GM18502 (cell line): ENCODE measurements at regions not wholly inside any gene's neighbourhood (a gene's known extent, or its start where the extent isn't known, plus 50 kb on each side); places are given as distances from the start of the nearest gene placed in this dataset.

Experiments
- ATAC-seq: cut with Tn5 transposase; IDR thresholded peaks from one replicate; pipeline ENCODE4 v1.9.1; 2021; ENCODE audit warnings: mild to moderate bottlenecking; ENCODE audit not compliant: unreplicated experiment, poor library complexity

DNA sequence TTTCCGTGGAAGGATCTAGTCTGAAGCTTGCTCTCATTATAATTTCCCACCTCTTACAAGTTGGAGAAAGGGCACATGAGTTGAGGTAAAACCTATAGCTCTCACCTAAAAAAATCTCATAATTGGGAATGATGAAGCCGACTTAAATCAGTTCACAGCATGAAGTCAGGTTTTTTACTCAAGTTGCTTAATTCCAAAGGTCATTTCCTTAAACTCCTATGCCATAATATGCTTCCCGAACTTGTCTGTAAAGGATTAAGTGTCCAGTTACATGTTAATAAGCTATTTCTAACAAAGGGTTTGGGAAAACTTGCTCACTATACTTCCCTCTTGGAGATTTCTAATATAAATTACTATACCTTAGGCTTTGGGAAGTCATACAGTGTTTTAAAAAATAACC lies 481.2 kb downstream of the NUP35 start:
- ATAC-seq: no peak

DNA sequence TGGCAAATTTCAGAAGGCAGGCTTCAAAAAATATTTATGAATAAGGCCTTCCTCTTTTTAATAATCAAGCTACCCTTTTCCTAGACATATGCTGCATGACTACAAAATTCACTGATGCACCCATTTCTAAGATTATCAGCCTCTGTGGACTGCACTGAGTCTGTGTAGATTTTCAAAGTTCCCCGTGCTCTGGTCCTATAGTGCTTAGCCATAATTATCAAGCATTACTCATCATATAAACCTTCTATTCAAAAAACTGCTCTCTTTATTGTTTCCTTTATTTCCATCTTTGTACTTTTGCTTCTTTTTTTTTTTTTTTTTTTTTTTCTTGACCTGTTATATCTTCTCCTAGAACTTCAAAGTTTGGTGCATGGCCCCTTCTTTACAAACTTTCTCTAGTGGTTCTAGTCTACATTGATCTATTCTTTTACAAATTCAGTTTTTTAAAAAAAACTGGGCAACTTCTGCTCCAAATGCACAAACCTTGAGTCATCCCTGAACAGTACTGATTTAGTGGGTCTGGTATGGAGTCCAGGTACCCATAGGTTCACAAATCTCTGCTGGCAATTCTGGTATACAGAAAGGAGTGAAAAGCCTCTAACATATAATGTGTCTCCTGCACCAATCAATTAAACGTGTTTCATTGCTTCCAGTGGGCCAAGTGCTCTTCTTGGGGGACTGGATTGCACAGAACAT lies 481.9 kb downstream of the NUP35 start:
- no peak for ATAC-seq

DNA sequence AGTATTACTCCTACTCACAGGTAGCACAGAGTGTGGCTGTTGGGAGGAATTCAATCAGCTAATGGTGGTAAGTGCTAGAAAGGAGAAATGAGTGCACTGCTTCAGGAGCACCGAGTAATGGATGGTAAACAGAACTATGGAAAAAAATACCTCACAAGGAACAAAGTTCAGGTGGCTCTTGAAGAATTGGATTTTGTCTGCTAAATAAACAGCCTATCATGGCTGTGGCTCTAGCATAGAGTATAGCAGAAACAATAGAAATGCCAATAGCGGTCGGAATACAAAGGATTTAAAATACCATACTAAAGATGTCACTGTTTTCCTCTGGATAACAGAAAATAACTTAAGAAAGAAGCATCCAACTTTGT lies 482.5 kb downstream of the NUP35 start:
- no peak for ATAC-seq

DNA sequence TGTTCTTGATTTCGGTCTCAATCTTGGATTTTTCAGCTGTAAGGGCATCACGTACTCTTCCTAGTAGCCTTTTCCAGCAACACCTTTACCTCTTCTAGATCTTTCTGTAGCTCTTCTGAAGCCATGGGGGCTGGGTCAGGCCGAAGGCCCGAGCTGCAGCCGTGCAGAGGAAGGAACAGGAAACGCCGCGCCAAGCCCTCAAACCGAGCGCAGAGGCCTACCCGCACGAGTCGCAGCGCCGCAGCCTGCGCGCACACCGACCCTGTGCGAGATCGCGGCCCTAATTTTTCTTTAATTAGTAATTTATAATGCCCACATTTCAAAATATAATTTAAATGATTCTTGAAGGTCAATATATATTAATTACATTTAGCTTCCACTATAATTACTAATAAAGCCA lies 483.8 kb downstream of the NUP35 start:
- ATAC-seq: no peak

DNA sequence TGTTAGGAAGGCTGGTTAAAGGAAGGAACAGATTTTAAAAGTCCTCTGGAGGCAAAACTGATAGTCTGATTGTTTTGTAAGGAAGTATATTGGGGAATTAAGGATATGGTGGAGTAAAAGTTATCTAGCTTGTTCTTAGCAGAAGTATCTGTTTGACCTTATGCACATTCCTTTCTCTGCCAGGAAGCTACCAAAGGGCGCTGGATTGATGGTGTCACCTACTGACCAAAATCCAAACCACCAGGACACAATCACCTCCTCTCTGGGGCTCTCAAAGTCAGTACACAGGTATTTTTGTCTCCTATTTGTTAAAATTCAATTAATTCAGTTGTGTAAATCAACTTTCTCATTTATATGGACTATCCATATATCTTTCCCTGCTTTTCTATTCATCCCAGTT lies 484.5 kb downstream of the NUP35 start:
- ATAC-seq: no peak

DNA sequence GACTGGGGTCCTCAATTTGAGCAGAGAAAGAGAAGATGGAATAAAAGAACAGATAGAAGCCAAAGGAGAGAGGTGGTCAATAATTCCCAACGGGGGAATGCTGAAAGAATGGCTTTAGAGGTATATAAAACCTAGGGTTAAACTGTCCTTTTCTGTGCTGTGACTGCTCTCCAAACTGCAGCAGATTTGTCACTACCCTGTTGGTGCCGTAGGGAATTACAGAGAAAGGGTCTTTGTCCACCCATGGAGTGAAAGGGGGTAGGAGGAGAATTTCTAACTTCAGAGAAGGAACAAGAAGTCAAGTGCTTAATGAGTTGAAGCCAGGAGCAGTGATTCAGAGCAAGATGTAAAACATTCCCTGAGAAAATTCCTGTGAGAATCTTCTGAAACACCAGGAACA lies 486.5 kb downstream of the NUP35 start:
- ATAC-seq: no peak

DNA sequence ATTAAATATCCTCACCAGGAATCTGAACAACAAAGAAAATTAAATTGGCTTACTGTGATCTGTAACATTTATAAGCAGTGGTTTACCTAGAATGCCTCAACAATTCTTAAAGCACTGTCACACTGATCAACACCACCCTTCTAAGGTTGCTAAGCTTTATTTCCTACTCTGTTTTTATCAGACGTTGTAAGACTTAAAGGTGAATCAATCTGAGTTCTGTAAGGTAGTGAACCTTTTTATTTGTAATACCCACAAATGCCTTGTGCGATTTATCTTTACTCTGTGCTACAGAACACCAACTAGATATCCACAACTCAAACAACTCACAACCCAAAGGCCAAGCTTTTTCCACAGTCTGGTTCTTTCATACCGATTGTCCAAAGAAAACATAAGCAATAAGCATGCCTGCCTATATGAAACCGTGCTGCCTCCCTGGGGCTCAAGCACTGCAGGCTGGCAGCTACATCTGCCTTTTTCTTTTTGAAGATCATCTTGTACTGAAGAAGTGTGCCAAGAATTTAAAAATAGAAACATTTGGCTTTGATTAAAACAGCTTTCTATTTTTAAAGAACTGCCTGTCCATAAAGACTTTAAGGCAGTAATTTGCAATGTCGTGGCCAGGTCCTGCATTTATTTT lies 490.7 kb downstream of the NUP35 start:
- no peak for ATAC-seq

DNA sequence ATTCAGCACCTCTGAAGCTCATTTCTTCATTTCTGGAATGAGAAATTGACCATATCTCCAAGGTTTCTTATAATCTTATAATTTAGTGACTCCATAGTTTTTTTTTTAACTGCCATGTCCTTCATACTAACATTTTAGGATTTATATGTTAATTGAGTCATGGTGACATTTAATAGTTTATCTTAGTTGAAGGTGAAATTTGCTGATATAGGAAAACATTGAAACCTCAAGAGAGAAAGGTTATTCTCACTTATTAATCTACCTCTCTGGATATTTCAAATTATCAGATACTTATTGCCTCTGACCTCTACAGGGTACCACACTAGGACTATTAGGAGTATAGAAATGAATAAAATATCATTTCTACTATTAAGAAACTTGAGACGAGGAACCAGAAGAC lies 499.0 kb downstream of the NUP35 start:
- ATAC-seq: no peak

DNA sequence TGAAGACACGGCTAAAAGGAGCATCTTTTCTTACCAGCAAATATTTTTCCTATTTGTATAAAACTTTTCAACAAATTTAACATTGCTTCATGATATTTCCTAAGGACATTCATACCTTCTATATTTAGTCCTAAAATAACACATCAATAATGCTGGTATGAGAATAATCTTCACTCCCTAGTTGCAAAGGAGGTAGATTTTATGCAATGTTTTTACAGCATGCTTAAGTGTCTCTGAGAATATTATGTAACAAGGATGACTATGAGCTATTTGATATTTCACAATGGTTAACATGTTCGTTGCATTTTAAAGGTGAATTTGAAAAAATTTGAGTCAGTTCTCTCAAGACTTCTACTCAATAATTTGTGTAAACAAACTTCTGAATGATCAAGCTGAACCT lies 506.7 kb downstream of the NUP35 start:
- no peak for ATAC-seq

DNA sequence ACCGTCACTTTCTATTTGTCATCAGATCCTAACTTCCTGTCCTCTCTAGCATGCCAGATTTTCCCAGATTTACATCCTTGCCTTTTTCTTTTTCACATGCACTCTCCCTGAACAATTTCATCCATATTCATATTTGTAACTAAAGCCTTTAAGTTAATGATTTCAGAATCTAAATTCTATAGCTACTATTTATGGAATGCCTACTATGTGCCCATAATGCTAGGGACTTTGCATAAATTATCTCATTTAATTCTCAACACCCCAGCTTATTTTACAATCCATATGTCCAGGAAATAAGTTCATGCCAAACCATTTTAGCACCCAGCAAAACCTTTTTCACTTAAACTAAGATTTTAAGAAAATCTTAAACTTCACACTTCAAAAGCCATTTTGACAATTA lies 531.9 kb downstream of the NUP35 start:
- no peak for ATAC-seq

DNA sequence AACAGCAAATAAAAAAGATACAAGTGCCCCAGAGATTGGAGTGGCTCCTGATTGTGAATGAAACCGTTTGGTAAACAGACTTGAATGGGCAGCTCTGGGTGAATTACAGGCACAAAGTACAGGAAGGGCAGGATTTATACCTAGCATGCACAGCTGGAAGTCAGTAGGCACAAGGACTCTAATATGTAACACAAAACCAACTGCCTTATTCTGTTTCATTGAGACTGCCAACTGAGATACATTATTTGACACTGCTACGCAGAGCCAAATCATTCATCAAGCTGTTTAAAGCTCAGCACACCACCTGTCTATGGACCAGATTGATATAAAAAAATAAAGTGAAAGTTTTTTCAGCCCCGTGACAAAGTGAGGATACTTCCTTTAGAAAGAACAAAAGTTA lies 541.2 kb downstream of the NUP35 start:
- no peak for ATAC-seq

DNA sequence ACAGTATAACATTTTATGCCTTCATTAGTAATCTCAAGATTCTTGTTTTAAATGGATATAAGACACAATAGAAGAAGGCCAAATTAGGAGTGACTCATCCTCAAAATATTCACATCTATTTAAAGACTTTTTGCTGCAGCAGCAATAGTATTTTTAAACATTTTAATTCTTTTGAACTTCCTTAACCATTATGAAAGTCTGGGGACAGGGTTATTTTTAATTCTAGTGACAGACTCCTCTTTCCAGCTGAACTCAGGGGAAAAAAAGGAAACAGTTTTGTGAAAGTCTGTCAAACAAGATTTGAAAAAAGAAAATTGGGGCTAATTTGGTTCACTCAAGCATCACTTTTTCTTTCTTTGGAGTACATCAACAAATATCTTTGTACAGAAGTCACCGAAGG lies 541.8 kb downstream of the NUP35 start:
- no peak for ATAC-seq

DNA sequence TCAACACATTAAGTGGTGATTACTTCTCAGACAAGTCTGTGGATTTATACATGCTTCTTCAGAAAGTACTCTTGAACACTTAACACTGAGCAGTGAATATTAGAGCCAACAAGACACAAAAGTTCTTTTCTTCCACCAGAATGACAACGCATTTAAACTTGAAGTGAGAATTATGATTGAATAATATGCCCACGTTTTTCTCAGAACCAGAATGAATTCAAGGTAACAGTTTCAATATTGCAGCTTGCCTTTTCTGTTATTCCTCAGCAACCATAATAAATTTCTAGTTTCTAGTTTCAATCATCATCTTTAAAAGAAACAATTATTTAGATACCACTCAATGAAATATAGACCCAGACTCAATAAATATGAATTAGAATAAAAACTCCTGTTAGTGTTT lies 547.0 kb downstream of the NUP35 start:
- no peak for ATAC-seq

DNA sequence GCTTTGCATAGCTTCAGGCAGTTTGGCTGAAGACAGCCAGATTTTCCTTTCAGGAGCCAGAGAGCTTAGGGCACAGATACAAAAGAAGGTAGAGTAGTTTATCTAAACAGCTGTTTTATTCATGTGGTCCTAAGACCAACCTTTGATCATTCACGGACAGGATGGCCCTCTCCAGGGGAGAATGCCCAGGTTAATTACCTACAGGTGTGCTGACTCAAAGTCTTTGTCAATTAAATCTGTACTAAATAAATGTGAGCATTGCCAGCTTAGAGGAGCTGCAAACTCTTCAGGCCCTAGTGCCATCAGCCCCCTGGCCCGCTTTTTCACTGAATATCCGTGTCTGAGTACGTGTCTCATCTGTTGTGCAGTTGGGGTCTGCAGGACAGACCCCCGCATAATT lies 554.7 kb downstream of the NUP35 start:
- ATAC-seq: no peak

DNA sequence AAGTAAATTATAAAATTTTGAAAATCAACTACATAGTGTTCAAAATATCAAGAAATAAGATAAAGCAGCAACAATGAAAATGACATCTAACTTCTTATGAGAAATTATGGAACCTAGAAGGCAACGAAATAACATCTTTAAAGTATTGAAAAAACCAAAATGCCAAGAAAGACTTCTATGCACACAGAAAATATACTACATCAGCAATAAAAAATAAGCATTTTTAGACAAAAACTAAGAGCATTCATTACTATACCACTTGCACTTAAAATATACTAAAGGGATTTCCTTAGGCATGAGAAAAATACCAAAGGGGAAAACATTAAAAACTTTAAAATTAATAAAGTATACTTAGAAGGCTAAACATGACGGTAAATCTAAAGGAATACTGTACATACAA lies 556.3 kb downstream of the NUP35 start:
- ATAC-seq: no peak

DNA sequence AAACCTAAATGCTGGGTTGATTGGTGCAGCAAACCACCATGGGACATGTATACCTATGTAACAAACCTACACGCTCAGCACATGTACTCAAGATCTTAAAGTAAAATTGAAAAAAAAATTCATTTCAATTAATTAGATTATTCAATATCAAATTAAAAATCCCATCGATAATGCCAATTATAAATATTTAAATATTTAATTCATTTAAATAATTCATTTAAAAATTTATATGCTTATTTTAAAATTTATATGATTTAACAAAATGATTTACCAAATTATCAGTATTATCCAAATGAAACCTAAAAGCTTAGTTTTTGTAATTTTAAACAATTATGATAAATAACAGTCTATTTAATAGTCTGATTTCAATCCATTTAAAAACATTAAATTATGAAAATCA lies 560.4 kb downstream of the NUP35 start:
- no peak for ATAC-seq

DNA sequence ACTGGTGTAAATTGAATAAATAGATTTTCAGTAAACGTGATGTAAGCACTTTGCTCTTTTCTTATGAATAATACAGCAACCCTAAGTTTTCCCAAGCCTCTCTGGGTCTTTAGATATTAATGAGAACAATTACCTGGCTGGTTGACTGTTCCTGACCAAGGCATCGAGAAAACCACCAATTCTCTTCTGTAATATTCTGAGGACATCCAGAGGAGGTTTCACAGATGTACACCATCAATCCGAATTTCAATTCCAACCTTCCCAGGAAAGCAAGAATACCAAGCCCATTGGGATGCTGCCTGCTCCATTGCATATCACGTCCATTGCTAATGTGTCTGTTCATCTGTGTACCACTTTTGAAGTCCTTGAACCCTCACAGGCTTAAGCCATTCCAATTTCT lies 571.8 kb downstream of the NUP35 start:
- no peak for ATAC-seq

DNA sequence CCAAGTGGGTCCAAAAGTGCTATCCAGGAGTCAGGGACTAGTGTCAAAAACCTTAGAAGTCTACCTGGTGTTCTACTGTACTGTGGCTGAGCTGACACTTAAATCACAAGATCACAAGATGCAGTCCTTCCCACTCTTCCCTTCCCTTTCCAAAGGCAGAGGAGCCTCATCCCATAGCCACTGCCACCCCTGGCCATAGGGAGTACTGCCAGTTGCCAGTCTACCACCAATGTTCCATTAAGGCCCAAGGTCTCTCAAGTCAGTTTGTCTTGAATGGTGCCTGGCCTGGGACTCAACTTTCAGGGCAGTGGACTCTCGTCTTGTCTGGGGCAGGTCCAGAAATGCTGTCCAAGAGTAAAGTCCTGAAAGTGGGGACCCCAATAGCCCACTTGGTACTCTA lies 585.6 kb downstream of the NUP35 start:
- ATAC-seq: no peak

DNA sequence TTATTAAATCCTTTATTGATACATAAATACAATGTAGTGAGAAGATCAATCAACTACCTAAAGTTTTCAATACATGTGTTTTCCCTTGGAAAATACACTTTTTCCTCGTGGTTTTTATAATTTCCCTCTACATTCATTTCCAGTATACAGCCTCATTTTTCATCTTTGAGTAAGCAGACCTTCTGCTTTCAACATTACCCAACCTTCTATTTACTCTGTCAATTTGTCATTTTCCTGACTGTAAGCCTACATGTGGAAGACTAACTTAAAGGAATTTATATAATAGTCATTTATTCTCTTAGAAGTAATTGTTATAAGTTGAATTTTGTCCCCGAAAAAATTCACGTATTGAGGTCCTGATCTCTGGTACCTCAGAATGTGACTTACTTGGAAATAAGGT lies 594.0 kb downstream of the NUP35 start:
- no peak for ATAC-seq

DNA sequence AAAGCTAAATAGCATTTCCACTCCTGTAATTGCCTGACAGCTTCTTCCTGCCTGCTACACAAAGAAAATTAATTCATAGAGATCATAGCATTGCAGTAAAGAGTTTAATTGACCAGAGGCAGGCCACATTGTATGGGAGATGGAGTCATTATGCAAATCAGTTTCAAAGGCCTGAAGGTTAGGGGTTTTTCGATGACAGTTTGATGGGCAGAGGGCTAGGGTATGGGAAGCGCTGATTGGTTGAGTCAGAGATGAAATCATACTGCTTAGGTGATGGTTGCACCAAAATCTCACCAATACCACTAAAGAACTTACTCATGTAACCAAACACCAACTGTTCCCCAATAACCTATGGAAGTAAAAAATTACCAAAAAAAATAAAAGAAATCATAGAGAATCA lies 599.0 kb downstream of the NUP35 start:
- ATAC-seq: no peak

DNA sequence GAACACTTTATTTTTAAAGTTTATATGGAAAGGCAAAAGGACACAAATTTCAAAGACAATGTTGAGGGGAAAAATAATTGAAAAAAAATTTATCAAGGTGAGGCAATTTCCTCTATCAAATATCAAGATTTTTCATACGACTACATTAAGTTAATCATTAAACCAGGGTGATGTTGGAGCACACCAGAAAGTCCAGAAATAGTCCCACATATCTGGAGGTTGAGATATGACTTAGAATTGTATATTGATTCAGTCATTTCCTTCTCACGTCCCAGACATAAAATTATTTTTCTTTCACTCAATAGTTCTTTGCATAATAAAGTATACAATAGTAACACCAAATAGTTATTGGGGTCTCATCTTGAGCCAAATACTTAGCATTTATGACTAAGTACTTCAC lies 605.1 kb downstream of the NUP35 start:
- no peak for ATAC-seq

DNA sequence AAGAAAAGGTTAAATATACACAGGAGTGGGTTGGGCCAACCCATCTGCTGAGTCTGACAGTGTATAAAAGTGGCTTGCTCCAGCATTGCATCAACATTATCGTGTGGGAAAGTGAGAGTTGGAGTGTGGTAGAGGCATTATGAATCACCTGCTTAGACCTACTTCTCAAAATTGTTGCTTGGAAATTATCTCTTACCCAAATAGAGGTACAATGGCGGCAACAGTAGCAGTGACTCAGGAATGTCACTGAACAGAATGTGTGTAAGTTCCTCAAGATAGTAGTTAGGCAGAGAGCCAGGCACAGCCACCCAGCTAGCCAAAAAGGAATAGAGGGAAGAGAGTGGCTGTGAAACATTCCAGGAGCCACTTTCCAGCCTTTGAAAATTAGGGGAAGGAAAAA lies 616.0 kb downstream of the NUP35 start:
- ATAC-seq: no peak

DNA sequence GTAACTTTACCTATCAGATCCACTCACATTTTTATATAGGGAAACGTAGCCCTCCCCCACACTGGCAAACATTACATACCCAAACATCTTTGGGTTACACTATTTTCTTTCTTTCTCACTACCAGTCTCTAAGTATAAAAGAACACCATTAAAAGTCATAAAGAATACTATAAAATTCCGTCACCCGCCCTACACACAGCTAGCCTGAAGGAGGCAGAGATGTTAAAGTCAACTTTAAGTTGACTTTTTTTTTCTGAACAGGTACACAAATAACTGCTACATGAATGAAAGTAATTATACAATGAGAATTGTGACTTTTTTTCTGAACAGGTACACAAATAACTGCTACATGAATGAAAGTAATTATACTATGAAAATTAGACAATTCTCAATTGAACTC lies 628.3 kb downstream of the NUP35 start:
- no peak for ATAC-seq
